ENCODE measurements at regions not wholly inside any gene's neighbourhood (a gene's known extent, or its start where the extent isn't known, plus 50 kb on each side); places are given as distances from the start of the nearest gene placed in this dataset.

DNA sequence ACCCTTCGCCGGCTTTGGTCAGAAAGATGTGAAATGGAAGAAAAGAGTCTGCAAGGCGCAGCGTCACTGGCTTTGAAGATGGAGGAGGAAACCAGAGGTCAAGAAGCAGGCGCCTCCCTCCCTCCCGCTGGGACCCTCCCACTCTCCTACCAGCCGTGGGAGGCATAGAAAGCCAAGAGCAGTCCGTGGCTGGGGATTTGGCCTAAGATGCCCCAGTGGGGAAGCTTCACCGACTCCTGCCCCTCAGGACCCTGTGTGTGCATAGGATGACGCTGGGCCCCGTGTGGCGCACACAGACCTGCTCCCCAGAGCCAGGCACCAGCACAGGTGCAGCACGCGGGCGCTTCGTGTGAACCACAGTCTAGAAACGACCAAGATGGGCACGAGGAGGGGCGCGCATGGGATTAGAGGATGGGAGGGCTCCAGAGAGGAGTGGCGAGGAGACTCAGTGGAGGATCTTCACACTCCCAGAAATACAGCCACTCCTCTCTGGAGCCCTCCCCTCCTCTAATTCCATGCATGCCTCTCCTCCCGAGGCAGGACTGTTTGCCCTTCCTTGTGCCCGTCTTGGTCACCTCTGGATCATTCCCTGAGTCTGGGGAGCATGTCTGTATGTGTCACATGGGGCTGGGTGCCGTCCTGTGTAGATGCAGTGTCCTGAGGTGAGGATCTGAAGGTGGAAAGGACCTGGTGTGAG is 194.3 kb downstream of the TEX29 start:
- FAIRE-seq (no peak), DNase-seq (ENCODE audit: low spot score) (no peak)

DNA sequence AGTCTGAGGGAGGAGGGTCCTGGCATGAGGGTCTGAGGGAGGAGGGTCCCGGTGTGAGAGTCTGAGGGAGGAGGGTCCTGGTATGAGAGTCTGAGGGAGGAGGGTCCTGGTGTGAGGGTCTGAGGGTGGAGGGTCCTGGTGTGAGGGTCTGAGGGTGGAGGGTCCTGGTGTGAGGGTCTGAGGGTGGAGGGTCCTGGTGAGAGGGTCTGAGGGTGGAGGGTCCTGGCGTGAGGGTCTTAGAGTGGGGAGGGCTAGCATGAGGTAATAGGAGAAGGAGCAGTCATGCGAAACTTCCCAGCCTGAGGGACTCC is 194.8 kb downstream of the TEX29 start:
- no peak for FAIRE-seq
- DNase-seq (ENCODE audit: low spot score), result no peak

DNA sequence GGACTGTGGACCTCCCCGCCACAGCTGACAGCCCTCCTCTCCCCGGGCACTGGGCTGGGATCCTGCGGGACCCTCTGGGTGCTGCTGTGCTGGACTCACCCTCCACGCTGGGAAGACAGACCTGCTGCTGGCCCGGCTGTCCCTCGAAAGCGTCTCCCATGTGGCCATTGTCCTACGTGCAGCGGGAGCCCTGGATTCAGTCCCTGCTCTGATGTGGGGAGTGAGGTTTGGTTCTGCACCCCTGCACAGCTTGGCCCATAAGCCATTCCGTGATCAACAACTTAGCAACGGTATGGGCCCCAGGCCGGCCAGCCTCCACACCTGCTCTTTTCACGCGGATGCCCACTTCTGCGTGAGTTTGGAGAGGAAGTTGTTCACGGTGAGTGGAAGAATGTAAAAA is 195.2 kb downstream of the TEX29 start:
- FAIRE-seq, result no peak

DNA sequence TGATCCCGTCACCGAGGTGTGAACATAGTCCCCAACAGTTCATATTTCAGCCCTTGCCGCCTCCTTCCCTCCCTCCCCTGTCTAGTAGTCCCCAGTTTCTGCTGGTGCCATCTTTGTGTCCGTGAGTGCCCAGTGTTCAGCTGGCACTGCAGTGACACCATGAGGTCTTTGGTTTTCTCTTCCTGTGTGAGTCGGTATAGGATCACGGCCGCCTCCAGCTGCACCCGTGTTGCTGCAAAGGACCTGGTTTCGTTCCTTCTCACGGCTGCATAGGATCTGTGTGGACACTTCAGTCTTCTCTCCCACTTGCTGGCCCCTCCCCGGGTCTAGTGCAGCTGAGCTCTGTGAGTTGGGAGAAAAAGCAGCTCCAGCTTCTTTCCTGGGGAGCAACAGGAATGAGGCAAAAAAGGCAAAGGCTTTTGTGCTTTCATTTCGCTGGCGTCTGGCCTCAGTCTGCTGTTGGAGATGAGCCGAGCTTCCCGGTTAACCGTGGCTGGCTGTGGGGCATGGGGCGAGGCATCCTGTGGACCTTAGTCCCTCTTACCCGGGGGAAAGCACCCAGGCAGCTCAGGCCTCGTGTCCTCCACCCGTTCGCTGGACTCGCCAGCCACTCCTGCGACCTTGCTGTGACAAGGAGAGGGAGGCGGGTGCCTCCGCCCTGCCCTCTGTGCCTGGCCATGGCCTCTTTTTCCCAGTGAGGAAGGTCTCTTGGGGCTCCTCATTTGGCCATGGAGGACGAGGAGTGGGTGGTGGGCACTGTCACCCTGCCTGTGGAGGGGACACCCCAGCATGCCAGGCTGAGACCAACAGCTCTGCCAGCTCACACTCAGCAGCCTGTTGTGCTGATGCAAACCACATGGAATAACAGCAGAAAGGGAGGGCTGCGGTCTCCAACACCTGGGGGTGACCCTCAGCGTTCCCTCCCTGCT is 196.5 kb downstream of the TEX29 start:
- DNase-seq (ENCODE audit: low spot score) (no peak), FAIRE-seq (no peak)

More for the DNA sequence above, 195.2 kb downstream of the TEX29 start:
- no peak for DNase-seq (ENCODE audit: low spot score)

DNA sequence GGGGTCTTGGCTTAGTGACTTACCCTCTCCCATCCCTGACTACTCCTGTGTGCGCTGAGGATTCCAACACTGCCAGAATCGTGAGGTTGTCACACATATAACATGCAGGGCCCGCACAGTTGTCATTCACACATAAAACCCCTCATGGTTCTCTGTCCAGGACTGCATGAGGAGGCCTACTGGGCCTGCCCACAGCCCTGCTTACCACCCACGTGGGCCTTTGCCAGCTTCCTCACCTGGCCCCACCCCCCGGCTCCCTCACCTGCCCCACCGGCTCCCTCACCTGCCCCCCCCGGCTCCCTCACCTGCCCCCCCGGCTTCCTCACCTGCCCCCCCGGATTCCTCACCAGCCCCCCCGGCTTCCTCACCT is 197.2 kb downstream of the TEX29 start:
- FAIRE-seq, result no peak
- DNase-seq (ENCODE audit: low spot score), result no peak

DNA sequence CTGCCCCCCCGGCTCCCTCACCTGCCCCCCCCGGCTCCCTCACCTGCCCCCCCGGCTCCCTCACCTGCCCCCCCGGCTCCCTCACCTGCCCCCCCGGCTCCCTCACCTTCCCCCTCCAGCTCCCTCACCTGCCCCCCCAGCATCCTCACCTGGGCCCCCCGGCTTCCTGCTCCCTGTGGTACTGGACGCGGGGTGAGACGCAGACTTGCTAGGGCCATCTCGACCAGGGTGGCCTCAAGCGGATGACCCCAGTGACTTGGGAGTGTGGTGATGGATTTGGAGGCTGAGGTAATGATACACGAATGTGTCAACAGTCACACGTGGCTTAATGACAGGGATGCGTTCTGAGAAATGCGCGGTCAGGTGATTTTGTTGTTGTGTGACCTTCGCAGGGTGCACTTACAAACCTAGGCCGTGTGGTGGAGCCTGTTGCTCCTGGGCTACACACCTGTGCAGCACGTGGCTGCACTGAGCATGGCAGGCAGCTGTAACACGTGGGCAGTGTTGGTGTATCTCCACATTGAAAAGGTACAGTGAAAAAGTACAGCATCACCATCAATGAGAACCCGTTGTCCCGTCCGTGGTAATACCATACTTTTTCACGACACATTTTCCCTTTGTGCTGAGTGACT is 197.8 kb downstream of the TEX29 start:
- FAIRE-seq (no peak), DNase-seq (ENCODE audit: low spot score) (no peak)

DNA sequence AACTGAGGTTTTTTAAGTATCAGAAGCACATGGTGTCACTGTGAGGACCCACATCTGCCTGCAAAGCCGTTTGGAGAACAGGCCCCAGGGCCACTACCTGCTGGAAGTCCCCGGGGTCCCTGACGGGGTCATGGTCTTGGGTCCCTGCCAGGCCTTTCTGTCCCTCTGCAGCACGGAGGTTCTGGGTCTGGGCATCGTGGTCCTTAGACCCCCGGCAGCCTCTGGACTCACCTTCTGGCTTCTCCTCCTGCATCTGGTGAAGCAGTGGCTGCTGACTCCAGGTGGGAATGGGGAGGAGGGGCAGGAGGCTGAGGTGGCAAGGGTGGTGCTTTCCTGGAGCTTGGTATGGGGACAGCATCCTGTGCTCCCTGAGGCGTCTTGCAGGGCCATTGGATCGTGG is 198.6 kb downstream of the TEX29 start:
- DNase-seq (ENCODE audit: low spot score) (no peak), FAIRE-seq (no peak)

DNA sequence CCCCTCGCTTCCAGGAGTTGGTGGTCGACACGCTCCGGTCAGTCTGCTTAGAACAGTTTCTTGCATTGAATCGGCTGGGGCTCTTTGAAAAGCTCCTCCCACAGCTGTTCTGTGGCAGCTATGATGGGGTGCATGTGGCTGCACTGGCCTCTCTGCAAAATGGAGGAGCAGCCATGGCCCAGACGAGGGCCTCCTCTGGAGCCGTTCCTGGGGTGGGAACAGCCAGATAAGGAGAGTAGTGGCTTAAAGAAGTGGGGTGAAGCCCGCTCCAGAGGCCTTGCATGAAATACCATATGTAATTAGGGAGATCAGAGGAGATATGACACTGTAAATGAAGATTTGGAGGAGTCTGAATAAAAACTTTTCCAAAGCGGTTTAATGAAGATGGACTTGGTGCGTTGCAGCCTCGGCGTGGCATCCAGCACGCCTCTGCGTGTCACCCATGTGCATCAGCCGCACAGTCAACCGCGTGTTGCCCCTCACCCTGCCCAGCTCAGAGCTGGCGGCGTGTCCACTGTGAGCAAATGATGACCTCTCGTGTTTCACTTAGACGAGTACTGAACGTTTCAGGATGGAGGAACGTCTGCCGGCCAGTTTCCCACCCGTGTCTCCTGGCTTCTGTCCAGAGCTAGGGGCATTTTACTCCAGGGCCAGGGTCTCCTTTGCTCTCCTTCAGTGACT is 199.2 kb downstream of the TEX29 start:
- no peak for DNase-seq (ENCODE audit: low spot score)
- FAIRE-seq, result no peak

DNA sequence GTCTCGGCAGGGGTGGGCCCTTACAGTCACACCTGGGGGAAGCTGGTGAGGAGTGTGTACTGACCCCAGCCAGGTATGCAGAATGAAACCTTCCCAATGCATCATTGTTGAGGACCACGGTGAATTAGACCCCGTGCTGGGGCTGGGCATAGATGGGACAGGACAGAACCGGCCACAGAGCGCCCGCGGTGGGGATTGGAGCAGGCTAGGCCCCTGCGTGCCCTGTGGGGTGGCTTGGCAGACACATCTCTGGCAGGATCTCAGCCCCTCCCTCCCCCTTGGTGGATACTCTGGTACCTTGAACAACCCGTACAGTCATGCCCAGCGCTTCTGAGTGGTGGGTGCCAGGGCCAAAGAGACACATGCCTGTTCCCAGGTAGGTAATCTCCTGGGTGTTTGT is 200.6 kb downstream of the TEX29 start:
- DNase-seq (ENCODE audit: low spot score), result no peak
- FAIRE-seq, result no peak

DNA sequence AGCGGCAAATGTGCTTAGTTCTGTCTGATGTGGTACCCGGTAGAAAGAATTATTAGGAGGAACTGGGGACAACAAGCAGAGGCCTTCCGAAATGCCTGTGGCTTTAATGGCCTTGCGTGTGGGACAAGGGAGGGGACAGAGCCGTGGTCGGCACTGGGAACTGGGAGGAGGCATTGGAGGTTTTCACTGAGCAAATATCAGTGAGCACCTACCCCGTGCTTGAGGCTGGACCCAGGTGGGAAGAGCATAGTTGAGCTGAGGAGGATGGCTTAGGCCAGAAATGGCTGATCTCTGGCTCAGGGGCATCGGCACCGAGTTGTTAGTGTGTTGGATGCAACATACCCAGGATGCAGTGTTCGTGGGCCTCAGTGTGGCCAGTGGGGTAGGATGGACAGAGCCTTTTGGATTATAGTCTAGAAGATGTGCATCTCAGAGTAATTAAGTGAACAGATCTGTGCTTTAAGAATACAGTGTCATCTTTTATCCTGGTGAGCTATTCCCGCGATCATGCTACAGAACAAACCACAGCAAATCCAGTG is 201.3 kb downstream of the TEX29 start:
- FAIRE-seq (no peak), DNase-seq (ENCODE audit: low spot score) (no peak)

DNA sequence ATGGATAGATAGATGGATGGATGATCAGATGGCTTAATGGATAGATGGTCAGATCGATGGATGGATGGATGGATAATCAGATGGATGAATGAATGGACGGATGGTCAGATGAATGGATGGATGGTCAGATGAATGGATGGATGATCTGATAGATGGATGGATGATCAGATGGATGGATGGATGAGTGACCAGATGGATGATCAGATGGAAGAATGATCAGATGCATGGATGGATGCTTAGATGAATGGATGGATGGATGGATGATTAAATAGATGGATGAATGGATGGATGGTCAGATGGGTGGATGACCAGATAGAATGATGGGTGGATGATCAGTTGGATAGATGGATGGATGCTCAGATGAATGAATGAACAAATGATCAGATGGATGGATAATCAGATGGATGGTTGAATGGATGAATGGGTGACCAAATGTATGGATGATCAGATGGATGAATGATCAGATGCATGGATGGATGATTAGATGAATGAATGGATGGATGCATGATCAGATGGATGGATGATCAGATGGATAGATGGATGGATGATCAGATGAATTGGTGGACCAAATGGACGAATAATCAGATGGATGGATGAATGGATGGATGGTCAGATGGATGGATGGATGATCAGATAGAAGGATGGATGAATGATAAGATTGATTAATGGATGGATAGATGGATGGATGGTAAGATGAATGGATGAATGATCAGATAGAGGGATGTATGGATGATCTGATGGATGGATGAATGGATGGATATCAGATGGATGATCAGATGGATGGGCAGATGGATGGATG is 205.1 kb downstream of the TEX29 start:
- FAIRE-seq, result peak; percentile 48
- no peak for DNase-seq (ENCODE audit: low spot score)

DNA sequence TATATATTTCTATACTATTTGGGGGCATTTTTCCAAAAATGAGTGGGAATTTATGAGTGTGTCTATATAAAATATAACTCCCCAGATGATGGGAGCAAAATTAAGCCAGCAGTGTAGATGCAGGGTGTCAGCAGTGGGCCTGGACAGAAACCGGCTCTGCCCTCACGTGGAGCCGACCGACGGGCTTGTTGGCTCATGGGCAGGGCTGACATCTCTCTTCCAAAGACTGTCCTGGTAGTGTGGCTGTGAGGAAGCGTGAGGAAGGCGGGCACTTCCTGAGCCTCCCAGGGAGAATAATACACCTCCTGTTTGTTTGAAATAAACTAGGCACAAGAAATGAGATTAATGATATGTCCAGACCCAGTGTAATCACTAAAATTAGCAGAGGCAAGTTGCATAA is 206.5 kb downstream of the TEX29 start:
- DNase-seq (ENCODE audit: low spot score) (no peak), FAIRE-seq (no peak)

DNA sequence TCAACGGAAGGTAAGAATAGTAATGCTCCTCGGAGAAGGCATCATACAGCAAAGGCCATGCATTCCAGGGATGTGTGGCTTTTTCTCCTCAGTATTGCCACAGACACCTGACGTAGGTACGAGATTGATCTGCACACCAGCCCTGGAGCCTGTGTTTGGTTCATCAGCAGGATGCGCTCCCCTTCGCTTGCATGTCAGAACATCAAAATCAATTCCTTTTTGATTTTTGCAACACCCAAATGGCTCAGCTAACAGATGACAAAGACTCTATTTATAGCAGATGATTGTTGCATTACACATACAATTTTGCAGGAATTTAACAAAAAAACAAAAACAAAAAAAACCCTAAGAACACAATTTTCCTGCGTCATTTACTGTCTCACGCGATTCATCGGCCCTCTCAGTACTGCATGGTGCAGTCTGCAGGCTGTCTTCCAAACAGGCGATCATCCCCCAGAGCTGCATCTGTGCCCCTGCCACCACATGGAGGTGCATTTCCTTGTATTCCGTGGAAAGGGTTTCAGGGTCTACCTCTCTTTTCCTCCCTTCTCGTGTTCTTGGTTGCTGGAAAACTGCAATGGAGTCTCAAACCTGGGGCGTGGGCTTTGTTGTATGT is 207.3 kb downstream of the TEX29 start:
- FAIRE-seq, result no peak
- DNase-seq (ENCODE audit: low spot score), result no peak

DNA sequence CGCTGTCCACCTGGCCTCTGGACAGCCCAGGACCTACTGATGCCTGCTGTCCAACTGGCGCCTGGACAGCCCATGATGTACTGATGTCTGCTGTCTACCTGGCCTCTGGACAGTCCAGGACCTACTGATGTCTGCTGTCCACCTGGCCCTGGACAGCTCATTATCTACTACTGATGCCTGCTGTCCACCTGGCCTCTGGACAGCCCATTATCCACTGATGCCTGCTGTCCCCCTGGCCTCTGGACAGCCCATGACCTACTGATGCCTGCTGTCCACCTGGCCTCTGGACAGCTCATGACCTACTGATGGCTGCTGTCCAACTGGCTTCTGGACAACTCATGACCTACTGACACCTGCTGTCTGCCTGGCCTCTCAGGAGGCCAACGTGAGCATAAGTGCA is 208.1 kb downstream of the TEX29 start:
- DNase-seq (ENCODE audit: low spot score) (no peak), FAIRE-seq (no peak)

DNA sequence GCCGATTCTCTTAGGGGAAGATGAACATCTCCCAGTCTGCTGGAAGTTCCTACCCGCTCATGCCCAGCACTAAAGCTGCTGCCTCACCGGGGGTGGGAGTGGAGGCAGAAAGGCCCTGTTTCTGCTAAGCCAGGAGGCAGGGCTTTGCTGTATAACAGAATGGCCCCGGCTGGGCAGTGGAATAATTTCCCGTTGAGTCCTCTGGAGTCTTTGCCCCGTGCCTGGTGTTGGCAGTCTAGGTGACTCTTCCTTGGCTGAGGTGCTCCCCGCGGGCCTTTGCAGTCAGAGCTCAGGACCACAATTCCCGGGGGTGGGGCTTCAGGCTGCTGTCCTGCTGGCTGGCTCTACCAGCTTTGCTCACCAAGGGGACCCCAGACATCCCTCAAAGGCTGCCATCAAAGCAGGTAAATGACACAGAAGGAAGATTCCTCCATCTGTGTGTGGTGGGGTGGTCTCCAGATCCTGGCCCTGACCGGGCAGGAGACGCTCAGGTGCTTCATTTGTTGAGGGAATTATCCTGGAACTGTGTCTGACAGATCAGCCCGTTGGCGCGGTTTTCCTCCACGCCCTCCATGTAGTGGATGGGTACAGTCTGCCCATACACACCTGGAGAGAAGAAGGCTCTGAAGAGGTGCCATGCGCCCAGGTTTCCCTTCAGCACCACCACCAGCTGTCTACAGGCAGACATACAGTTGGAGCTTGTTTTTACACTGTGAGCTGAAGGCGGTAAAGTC is 209.9 kb downstream of the TEX29 start:
- DNase-seq (ENCODE audit: low spot score) (no peak), FAIRE-seq (no peak)

DNA sequence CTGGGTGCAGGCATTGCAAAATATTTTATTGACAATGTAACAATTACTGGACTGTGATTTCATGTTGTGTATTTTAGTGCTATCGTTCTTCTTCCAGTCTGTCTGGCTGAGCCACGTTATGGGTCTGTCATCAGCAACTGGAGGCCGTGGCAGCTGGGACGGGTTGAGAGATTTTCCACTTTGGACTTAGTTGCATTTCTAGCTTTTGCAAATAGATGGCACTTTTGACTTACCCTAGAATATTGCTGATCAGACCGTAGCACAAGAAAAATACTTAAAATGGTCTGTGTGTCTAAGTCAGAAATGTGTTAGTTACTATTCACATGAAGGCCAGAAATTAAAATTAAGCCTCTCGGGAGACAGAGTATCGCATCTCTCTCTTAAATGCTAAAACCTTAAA is 211.1 kb downstream of the TEX29 start:
- FAIRE-seq (no peak), DNase-seq (ENCODE audit: low spot score) (no peak)

DNA sequence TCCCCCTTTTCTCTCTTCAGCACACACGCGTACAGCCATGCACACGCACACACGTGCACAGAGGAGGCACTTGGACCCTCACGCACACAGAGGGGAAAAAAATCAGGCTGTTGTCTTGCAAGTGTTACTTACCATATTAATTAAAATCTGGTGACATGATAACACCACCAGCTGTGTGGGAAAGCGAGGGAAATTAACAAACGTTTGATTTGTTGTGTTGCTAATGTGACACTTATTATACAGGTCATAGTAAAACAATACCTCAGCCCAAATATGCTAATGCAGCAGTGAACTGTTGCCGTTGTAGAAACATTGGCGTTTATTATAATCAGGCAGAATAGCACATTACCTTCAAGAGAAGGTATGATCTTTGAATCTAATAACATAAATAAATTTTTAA is 211.7 kb downstream of the TEX29 start:
- FAIRE-seq (no peak), DNase-seq (ENCODE audit: low spot score) (no peak)

DNA sequence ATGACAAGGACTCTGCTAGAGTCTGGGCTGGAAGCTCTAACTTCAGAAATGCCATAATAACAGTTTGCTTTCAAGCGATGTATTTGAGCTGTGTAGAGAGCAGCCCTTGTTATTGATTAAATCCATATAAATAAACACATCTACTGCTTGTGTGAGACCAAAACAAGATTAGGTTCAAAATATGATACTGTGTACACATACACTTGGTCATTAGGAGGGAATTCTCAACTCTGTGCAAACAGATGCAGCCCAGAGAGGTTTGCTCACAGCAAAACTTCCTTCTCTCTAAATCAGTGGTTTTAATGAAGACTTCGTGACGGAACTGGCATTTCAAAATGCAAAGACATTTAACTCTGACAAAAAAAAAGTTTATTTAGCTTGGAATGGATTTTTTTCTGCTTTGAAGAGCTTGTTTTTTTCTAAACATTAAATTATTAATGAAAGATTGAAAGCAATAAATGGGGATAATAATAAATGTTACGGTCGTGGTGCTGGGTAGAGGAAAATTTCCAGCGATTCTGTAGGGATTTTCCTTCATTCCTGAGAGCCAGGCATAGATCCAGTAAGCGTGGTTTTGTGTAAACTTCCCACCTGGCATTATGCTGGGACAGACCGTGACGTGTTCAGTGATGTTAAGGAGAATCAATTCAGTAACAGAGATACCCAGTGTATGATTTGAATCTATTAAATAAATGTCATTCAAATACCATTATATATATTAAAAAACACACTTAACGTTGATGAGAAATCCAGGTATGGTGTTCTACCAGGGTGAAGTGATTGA is 213.7 kb downstream of the TEX29 start:
- FAIRE-seq (no peak), DNase-seq (ENCODE audit: low spot score) (no peak)
